ENCODE measurements at regions not wholly inside any gene's neighbourhood (a gene's known extent, or its start where the extent isn't known, plus 50 kb on each side); places are given as distances from the start of the nearest gene placed in this dataset.
"Not testable (repeated sequence)": the region's sequence is repeated elsewhere in the genome, so short reads cannot be mapped to it uniquely, and the experiment has no call there.

DNA sequence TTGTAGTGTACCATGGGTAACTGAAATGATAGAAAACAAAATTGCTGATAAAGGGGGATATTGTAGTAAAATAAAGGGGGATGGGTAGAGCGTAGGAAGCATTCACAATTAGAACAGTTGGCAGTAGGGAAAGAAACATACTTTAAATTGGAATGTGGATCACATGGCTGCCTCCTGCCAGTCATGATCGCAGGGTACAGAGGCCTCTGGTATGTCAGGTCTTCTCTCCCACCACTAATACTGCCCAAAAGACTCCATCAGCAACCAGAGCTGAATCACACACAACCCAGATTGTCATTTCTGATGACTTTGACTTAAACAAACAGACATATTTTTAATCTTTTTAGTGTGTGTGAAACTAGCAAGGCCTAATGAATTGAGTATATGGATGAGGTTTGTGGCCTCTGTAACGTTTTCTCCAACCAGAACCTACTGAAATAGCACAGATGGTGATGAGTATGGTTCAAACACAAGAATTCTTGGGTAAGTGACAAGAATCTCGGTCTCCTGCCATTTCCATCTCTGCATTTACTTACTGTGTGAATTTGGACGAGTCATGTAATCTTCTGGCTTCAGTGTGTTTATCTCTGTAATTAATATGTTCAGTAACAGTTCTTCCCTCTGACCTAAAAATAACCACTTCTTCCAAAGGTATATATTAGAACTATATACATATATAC is 112.6 kb downstream of the USP22 start:
- Mint-ChIP-seq H3K4me3 (no peak overlapping the region), H3K27me3 (no peaks in the 10 kb centered on the region), H3K4me1 (ENCODE audit: unreplicated experiment) (peaks cover under 1% of the 10 kb centered on the region), H3K9me3 (no peaks in the 10 kb centered on the region), H3K27ac (no peak overlapping the region), H3K36me3 (peaks cover 17% of the 10 kb centered on the region)
- TF ChIP-seq, protein P1, sequence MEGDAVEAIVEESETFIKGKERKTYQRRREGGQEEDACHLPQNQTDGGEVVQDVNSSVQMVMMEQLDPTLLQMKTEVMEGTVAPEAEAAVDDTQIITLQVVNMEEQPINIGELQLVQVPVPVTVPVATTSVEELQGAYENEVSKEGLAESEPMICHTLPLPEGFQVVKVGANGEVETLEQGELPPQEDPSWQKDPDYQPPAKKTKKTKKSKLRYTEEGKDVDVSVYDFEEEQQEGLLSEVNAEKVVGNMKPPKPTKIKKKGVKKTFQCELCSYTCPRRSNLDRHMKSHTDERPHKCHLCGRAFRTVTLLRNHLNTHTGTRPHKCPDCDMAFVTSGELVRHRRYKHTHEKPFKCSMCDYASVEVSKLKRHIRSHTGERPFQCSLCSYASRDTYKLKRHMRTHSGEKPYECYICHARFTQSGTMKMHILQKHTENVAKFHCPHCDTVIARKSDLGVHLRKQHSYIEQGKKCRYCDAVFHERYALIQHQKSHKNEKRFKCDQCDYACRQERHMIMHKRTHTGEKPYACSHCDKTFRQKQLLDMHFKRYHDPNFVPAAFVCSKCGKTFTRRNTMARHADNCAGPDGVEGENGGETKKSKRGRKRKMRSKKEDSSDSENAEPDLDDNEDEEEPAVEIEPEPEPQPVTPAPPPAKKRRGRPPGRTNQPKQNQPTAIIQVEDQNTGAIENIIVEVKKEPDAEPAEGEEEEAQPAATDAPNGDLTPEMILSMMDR (conservative IDR thresholded peaks at IDR 0.05): no peak
- DNase-seq (ENCODE audit: extremely low spot score, unreplicated experiment): no peak

DNA sequence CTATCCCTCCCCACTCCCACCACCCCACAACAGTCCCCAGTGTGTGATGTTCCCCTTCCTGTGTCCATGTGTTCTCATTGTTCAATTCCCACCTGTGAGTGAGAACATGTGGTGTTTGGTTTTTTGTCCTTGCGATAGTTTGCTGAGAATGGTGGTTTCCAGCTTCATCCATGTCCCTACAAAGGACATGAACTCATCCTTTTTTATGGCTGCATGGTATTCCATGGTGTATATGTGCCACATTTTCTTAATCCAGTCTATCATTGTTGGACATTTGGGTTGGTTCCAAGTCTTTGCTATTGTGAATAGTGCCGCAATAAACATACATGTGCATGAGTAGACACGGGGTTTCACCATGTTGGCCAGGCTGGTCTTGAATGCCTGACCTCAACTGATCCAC is 109.8 kb downstream of the USP22 start:
- not testable (repeated sequence) for DNase-seq (ENCODE audit: extremely low spot score, unreplicated experiment); H3K9me3 Mint-ChIP-seq; H3K27me3 Mint-ChIP-seq; H3K27ac Mint-ChIP-seq; H3K4me1 Mint-ChIP-seq (ENCODE audit: unreplicated experiment); H3K4me3 Mint-ChIP-seq
- H3K36me3 Mint-ChIP-seq: peaks cover 20% of the 10 kb centered on the region

DNA sequence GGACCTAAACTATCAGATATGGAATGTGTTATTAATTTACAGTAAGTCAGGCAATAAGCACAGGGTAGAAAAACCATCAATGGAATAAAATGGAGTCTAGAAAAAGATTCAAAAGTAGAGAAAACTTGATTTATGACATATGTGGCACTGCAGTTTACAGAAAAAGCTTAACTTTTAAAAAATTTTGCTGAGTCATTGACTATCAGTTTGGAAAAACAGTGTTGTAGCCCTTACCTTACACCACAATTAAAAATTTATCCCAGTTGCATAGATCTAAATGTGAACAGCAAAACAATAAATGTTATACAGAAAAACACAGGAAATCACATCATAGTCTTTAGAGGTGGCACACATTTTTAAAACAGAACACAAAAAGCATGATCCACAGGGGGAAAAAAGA is 108.5 kb downstream of the USP22 start:
- H3K4me1 Mint-ChIP-seq (ENCODE audit: unreplicated experiment): peaks cover 4% of the 10 kb centered on the region
- DNase-seq (ENCODE audit: extremely low spot score, unreplicated experiment): no peak
- no peak overlapping the region for H3K4me3 Mint-ChIP-seq
- no peaks in the 10 kb centered on the region for H3K9me3 Mint-ChIP-seq
- H3K36me3 Mint-ChIP-seq: peaks cover 16% of the 10 kb centered on the region
- H3K27me3 Mint-ChIP-seq: no peaks in the 10 kb centered on the region
- TF ChIP-seq, protein P1 (conservative IDR thresholded peaks at IDR 0.05): no peak
- no peak overlapping the region for H3K27ac Mint-ChIP-seq

DNA sequence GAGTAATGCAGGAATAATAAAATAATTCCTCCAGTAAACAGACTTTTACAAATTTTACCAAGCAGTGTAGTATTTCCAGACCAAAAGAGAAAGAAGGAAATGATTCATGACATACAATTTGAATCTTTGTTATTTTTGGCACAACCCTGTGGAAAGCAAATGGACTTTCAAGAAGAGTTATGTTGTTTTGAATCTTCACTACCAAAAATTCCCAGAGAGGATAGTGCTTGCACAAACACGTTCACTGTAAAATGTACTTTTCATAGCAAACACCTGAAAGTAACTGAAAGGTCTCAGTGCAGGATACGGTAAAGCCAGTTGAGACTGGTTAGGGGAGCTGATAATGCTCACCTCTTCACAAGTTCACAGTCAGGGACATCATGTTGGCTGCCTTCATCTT is 107.1 kb downstream of the USP22 start:
- Mint-ChIP-seq H3K27me3 (no peaks in the 10 kb centered on the region), H3K4me1 (ENCODE audit: unreplicated experiment) (peaks cover 4% of the 10 kb centered on the region), H3K4me3 (no peak overlapping the region), H3K36me3 (peaks cover 16% of the 10 kb centered on the region), H3K27ac (no peak overlapping the region), H3K9me3 (no peaks in the 10 kb centered on the region)
- TF ChIP-seq, protein P1 (conservative IDR thresholded peaks at IDR 0.05): no peak
- no peak for DNase-seq (ENCODE audit: extremely low spot score, unreplicated experiment)

DNA sequence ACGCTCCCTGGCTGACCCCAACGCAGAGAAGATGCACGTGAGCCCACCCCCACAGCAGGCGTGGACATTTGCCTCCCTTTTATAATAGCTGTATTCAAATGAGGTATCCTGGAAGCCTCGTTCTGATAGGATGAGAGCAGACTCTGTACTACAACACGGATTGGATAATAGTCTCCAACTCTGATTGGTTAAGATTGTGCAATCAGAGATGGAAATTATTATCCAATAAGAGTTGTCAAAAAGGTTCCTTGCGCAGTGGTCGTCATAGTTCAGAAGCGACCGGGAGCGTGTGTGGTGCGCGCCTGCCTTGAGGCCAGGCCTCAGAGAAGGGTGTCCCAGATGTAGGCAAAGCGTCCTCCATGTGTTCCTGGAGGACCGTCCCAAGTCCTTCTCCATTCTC is 104.6 kb downstream of the USP22 start:
- DNase-seq (ENCODE audit: extremely low spot score, unreplicated experiment): no peak
- H3K9me3 Mint-ChIP-seq: no peaks in the 10 kb centered on the region
- peaks cover 4% of the 10 kb centered on the region for H3K4me1 Mint-ChIP-seq (ENCODE audit: unreplicated experiment)
- H3K4me3 Mint-ChIP-seq: no peak overlapping the region
- no peak overlapping the region for H3K27ac Mint-ChIP-seq
- H3K36me3 Mint-ChIP-seq: peaks cover 7% of the 10 kb centered on the region
- TF ChIP-seq, protein P1 (conservative IDR thresholded peaks at IDR 0.05): no peak
- H3K27me3 Mint-ChIP-seq: no peaks in the 10 kb centered on the region

DNA sequence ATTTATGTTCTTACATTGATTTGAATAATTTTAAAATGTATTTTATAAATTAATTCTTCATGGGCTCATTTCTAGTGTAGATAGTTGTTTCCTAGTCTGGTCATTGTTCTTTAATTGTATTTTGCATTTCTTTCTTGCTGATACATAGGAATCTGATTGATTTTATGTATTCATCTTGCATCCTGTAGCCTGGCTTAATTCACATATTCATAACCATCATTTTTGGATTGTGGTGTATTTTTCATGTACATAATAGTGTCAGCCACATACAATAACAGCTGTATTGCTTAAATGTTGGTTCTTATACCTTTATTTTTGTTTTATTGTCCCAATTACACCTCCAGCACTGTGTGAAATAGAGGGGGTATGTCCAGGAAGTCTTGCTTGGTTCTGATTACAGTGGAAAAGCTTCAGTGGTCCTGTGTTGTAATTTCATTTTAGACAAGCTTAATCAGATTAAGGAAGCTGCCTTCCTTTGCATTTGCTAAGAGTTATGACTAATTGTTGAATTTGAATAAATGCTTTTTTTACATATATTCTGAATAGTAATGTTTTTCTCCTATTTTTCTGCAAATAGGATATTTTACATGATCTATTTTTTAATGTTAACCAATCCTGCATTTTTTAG is 103.7 kb downstream of the USP22 start:
- Mint-ChIP-seq H3K4me3 (no peak overlapping the region), H3K9me3 (no peaks in the 10 kb centered on the region), H3K36me3 (peaks cover 7% of the 10 kb centered on the region), H3K27ac (no peak overlapping the region), H3K4me1 (ENCODE audit: unreplicated experiment) (peaks cover 4% of the 10 kb centered on the region), H3K27me3 (no peaks in the 10 kb centered on the region)
- no peak for DNase-seq (ENCODE audit: extremely low spot score, unreplicated experiment)
- TF ChIP-seq, protein P1 (conservative IDR thresholded peaks at IDR 0.05): no peak

Measured in type B pancreatic cell (in vitro differentiated cells).